ENCODE measurements at regions not wholly inside any gene's neighbourhood (a gene's known extent, or its start where the extent isn't known, plus 50 kb on each side); places are given as distances from the start of the nearest gene placed in this dataset.

GRCh38 chr20:48057739-48058138 lies 272.5 kb upstream of the SULF2 start:
- no peak for TF ChIP-seq CTCF (IDR thresholded peaks at IDR 0.05)
- TF ChIP-seq POLR2A (IDR thresholded peaks at IDR 0.05): no peak

All from right lobe of liver (tissue), 4 donors.